Pancreas (tissue), 10 donors: ENCODE measurements at regions not wholly inside any gene's neighbourhood (a gene's known extent, or its start where the extent isn't known, plus 50 kb on each side); places are given as distances from the start of the nearest gene placed in this dataset.

ENCODE experiments used
- ATAC-seq, 4 donors: fragments of 200-7000 bp; cut with Tn5 transposase; one replicate each; pipeline versions ENCODE4 v1.8.0 to v1.9.1; 2020; ENCODE audit warnings: mild to moderate bottlenecking in 4 of 4, moderate library complexity in 4 of 4
- DNase-seq, 6 donors: peaks; one replicate each; pipeline ENCODE4 v3.0.0-alpha.2; 2020
- FAIRE-seq: peaks from 2 replicates; lab custom pipeline; 2012; peaks lifted over from hg19 to GRCh38; lab: Jason Lieb, UNC
- H3K27ac ChIP-seq, 4 donors: fragments of 200-600 bp; sonication (generic); 1 replicate in 3 of 4; 2 replicates in 1 of 4; pipeline versions ENCODE4 v1.5.0 to v1.8.0; 2020
- H3K27me3 ChIP-seq, 4 donors: fragments of 200-600 bp; one replicate each; pipeline ENCODE4 v1.8.0; 2021
- H3K36me3 ChIP-seq, 3 donors: fragments of 200-600 bp; sonication (generic) in 1 of 3; one replicate each; pipeline versions ENCODE4 v1.5.0 to v1.8.0; 2020 to 2021
- H3K4me1 ChIP-seq, 3 donors: fragments of 200-600 bp; one replicate each; pipeline ENCODE4 v1.8.0; 2021
- H3K4me3 ChIP-seq, 4 donors: fragments of 200-600 bp; sonication (generic) in 2 of 4; one replicate each; pipeline versions ENCODE4 v1.5.0 to v1.8.0; 2020 to 2021
- H3K9me3 ChIP-seq, 4 donors: fragments of 200-600 bp; one replicate each; pipeline ENCODE4 v1.8.0; 2021
- WGBS, 2 donors: extraction: QIAGEN DNeasy Blood & Tissue Kit; methylation state at CpG; one replicate each; pipeline ENCODE4 v1.1.7; 2013; 5-methylcytosine and 5-hydroxymethylcytosine counted together
- intact Hi-C, 3 donors: fragments of 100-400 bp; cut with DNase I; formaldehyde crosslinking; loops; one replicate each; pipeline versions ENCODE4 v1.11.1 to v1.14.2; 2022
- TF ChIP-seq, protein P1 (sequence below), 4 donors: fragments of 200-600 bp; sonication (generic) in 3 of 4; IDR thresholded peaks; one replicate each; pipeline versions ENCODE4 v1.5.0 to v1.8.0; 2021; ENCODE audit warnings: antibody characterized with exemption in 4 of 4
- donor health status: healthy with polysubstance abuse.
- donor health status: DM: no; HTN: no; CAD: no; lungs with moderate emphysema.
- donor health status: DM: no; HTN: no; CAD: no.
- donor health status: control.
- donor health status: control.
- donor health status: Bipolar disorder and iron deficiency.
- donor health status: DM: yes; HTN: yes; CAD: no.
- donor health status: DM: no; HTN: no; CAD: no.
- donor health status: DM: no; HTN: no; CAD: no.
- donor health status: DM: yes; HTN: yes; CAD: no.

DNA sequence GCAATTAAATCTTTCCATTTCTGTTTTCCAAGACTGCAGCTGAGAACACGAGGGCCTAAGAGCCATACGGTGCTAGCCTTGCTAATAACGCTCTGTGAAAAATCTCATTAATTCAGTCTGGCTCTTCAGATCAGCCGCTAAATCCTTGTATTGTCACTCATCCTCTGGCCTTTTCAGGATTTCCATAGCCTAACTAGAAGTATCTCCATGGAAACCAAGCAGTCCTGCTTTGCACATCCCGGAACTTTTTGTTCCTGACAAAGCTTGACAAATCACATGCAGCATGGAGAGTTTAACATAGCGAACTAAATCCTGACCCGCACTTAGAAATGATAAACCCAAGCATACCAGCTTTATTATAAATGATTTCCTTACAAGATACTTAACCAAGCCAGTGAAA lies 383.7 kb downstream of the CD83 start:
- intact Hi-C loops, result no loop called here
- 88 to 91% methylated on average over 7 of the region's 7 CpGs for WGBS, 2 donors
- Histone ChIP-seq H3K36me3 (no peaks in the 10 kb centered on the region), H3K4me1 (no peaks in the 10 kb centered on the region), H3K27me3 (no peaks in the 10 kb centered on the region), H3K4me3 (no peak overlapping the region), H3K27ac (no peak overlapping the region), H3K9me3 (no peaks in the 10 kb centered on the region)
- no peak for DNase-seq
- TF ChIP-seq, protein P1, sequence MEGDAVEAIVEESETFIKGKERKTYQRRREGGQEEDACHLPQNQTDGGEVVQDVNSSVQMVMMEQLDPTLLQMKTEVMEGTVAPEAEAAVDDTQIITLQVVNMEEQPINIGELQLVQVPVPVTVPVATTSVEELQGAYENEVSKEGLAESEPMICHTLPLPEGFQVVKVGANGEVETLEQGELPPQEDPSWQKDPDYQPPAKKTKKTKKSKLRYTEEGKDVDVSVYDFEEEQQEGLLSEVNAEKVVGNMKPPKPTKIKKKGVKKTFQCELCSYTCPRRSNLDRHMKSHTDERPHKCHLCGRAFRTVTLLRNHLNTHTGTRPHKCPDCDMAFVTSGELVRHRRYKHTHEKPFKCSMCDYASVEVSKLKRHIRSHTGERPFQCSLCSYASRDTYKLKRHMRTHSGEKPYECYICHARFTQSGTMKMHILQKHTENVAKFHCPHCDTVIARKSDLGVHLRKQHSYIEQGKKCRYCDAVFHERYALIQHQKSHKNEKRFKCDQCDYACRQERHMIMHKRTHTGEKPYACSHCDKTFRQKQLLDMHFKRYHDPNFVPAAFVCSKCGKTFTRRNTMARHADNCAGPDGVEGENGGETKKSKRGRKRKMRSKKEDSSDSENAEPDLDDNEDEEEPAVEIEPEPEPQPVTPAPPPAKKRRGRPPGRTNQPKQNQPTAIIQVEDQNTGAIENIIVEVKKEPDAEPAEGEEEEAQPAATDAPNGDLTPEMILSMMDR (IDR thresholded peaks at IDR 0.05), result no peak
- FAIRE-seq, result no peak
- no peak for ATAC-seq

GRCh38 chr6:14501914-14502313 lies 384.3 kb downstream of the CD83 start:
- TF ChIP-seq, protein P1 (IDR thresholded peaks at IDR 0.05), result no peak
- Histone ChIP-seq H3K4me3 (no peak overlapping the region), H3K36me3 (no peaks in the 10 kb centered on the region), H3K27me3 (no peaks in the 10 kb centered on the region), H3K9me3 (no peaks in the 10 kb centered on the region), H3K27ac (no peak overlapping the region), H3K4me1 (no peaks in the 10 kb centered on the region)
- 68 to 82% methylated on average over 5 of the region's 5 CpGs for WGBS, 2 donors
- FAIRE-seq (no peak), DNase-seq (no peak), ATAC-seq (no peak)
- intact Hi-C loops, result no loop called here

DNA sequence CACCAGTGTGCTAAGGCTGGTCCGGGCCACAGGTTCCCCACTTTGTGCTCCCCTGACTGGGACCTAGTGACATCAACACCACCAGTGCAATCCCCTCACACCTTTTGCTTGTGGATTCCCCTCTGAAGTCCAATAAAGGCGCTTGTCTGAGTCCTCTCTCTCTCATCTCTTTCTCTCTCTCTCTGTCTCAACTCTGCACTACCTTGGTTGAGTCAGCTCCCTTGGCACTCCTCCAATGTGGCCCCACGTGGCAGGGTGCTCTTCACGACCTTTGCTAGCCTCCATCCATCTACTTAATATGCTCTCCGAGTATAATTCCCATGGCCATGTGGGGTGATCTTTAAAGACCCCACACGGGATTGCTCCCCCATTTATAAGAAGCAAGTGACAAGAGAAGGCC lies 385.0 kb downstream of the CD83 start:
- Histone ChIP-seq H3K4me1 (no peaks in the 10 kb centered on the region), H3K36me3 (no peaks in the 10 kb centered on the region), H3K27me3 (no peaks in the 10 kb centered on the region), H3K4me3 (no peak overlapping the region), H3K27ac (no peak overlapping the region), H3K9me3 (no peaks in the 10 kb centered on the region)
- ATAC-seq (no peak), DNase-seq (no peak), FAIRE-seq (no peak)
- intact Hi-C loops, result no loop called here
- 66 to 72% methylated on average over 6 of the region's 6 CpGs for WGBS, 2 donors
- TF ChIP-seq, protein P1 (IDR thresholded peaks at IDR 0.05), result no peak

DNA sequence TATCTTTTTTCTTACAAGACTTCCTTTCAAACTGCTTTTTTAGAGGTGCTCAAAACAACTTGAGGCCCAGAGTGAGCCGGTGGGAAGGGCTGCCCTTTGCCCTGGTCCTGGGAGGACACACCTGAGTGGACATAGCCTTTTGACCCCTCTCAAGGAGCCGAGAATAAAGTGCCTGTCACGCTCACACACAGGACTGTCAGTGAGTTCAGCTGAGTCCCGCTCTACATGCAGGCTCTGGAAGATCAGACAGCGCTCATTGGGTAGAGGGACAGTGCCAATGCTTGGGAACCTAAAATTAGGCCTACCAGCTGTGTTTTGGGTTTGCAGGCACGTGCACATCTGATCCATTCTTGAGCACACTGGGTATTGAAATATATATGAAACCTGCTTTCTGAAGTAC lies 387.8 kb downstream of the CD83 start:
- DNase-seq (no peak), ATAC-seq (no peak), FAIRE-seq (no peak)
- Histone ChIP-seq H3K27me3 (no peaks in the 10 kb centered on the region), H3K27ac (no peak overlapping the region), H3K4me3 (no peak overlapping the region), H3K9me3 (no peaks in the 10 kb centered on the region), H3K4me1 (no peaks in the 10 kb centered on the region), H3K36me3 (no peaks in the 10 kb centered on the region)
- intact Hi-C loops, result no loop called here
- 77 to 83% methylated on average over 6 of the region's 6 CpGs for WGBS, 2 donors
- TF ChIP-seq, protein P1 (IDR thresholded peaks at IDR 0.05), result no peak

GRCh38 chr6:14506656-14507246 lies 389.2 kb downstream of the CD83 start:
- Histone ChIP-seq H3K27ac (no peak overlapping the region), H3K36me3 (no peaks in the 10 kb centered on the region), H3K9me3 (no peaks in the 10 kb centered on the region), H3K27me3 (no peaks in the 10 kb centered on the region), H3K4me1 (no peaks in the 10 kb centered on the region), H3K4me3 (no peak overlapping the region)
- no peak for FAIRE-seq
- DNase-seq, result no peak
- no peak for ATAC-seq
- TF ChIP-seq, protein P1 (IDR thresholded peaks at IDR 0.05), result no peak
- 78% methylated on average over 6 of the region's 6 CpGs for WGBS, 2 donors
- intact Hi-C loops, result no loop called here
